H9 (cell line): ENCODE measurements at regions not wholly inside any gene's neighbourhood (a gene's known extent, or its start where the extent isn't known, plus 50 kb on each side); places are given as distances from the start of the nearest gene placed in this dataset.
A peak's percentile ranks its signal among the peaks of the same experiment; 100 is the strongest.

Experiments
- DNase-seq: peaks from one replicate; pipeline ENCODE4 v3.0.0-alpha.2; 2017
- H2AFZ ChIP-seq: one replicate; pipeline ENCODE4 v1.6.1; 2013; ENCODE audit warnings: mild to moderate bottlenecking, low read length, control low read depth, moderate library complexity
- H2AK5ac ChIP-seq: 2 replicates; pipeline ENCODE4 v1.6.1; 2013; ENCODE audit warnings: low read length, control low read depth, mixed read lengths; ENCODE audit not compliant: insufficient read length
- H2BK120ac ChIP-seq: one replicate; pipeline ENCODE4 v1.6.1; 2013; ENCODE audit warnings: low read depth, mild to moderate bottlenecking, low read length, control low read depth, inconsistent platforms; ENCODE audit not compliant: poor library complexity, severe bottlenecking
- H2BK12ac ChIP-seq: 2 replicates; pipeline ENCODE4 v1.6.1; 2013; ENCODE audit warnings: low read length, control low read depth, mixed read lengths, low read depth; ENCODE audit not compliant: insufficient read length
- H2BK15ac ChIP-seq: 2 replicates; pipeline ENCODE4 v1.6.1; 2013; ENCODE audit warnings: low read depth, low read length, control low read depth
- H2BK20ac ChIP-seq: one replicate; pipeline ENCODE4 v1.6.1; 2013; ENCODE audit warnings: low read depth, mild to moderate bottlenecking, low read length, control low read depth, inconsistent platforms; ENCODE audit not compliant: poor library complexity, severe bottlenecking
- H2BK5ac ChIP-seq: 2 replicates; pipeline ENCODE4 v1.6.1; 2013; ENCODE audit warnings: low read length, control low read depth, mixed read lengths; ENCODE audit not compliant: insufficient read length
- H3K14ac ChIP-seq: 2 replicates; pipeline ENCODE4 v1.6.1; 2013; ENCODE audit warnings: low read length, control low read depth; ENCODE audit not compliant: insufficient read depth
- H3K18ac ChIP-seq: 2 replicates; pipeline ENCODE4 v1.6.1; 2013; ENCODE audit warnings: low read depth, mild to moderate bottlenecking, mixed read lengths, low read length, control low read depth; ENCODE audit not compliant: insufficient read length
- H3K23ac ChIP-seq: 2 replicates; pipeline ENCODE4 v1.6.1; 2013; ENCODE audit warnings: low read length, control low read depth, mixed read lengths, low read depth; ENCODE audit not compliant: insufficient read length
- H3K23me2 ChIP-seq: 2 replicates; pipeline ENCODE4 v1.6.1; 2013; ENCODE audit warnings: low read depth, mild to moderate bottlenecking, mixed read lengths, low read length, control low read depth; ENCODE audit not compliant: insufficient read length, poor library complexity, severe bottlenecking
- H3K27ac ChIP-seq: 2 replicates; pipeline ENCODE4 v1.5.1; 2013; ENCODE audit warnings: low read length, control low read depth, mixed read lengths, low read depth; ENCODE audit not compliant: insufficient read length
- H3K27me3 ChIP-seq: 2 replicates; pipeline ENCODE4 v1.6.1; 2013; ENCODE audit warnings: low read length, control low read depth, inconsistent platforms; ENCODE audit not compliant: insufficient read depth
- H3K4ac ChIP-seq: 2 replicates; pipeline ENCODE4 v1.6.1; 2013; ENCODE audit warnings: low read depth, mild to moderate bottlenecking, control low read depth, inconsistent platforms, low read length, moderate library complexity
- H3K4me1 ChIP-seq: 2 replicates; pipeline ENCODE4 v1.6.1; 2013; ENCODE audit warnings: low read length, control low read depth, inconsistent platforms; ENCODE audit not compliant: insufficient read depth
- H3K4me2 ChIP-seq: 2 replicates; pipeline ENCODE4 v1.6.1; 2013; ENCODE audit warnings: low read length, control low read depth, mixed read lengths; ENCODE audit not compliant: insufficient read length, insufficient read depth
- H3K56ac ChIP-seq: 2 replicates; pipeline ENCODE4 v1.6.1; 2013; ENCODE audit warnings: low read depth, mild to moderate bottlenecking, mixed read lengths, low read length, control low read depth; ENCODE audit not compliant: insufficient read length
- H3K79me1 ChIP-seq: 2 replicates; pipeline ENCODE4 v1.6.1; 2013; ENCODE audit warnings: low read depth, mild to moderate bottlenecking, moderate library complexity, low read length, control low read depth, inconsistent platforms; ENCODE audit not compliant: insufficient read depth, poor library complexity, severe bottlenecking
- H3K79me2 ChIP-seq: 2 replicates; pipeline ENCODE4 v1.6.1; 2013; ENCODE audit warnings: low read length, control low read depth, inconsistent platforms; ENCODE audit not compliant: insufficient read depth
- H3K9ac ChIP-seq: 2 replicates; pipeline ENCODE4 v1.6.1; 2013; ENCODE audit warnings: low read length, control low read depth, mixed read lengths; ENCODE audit not compliant: insufficient read length; ENCODE audit errors: extremely low read depth
- H3K9me3 ChIP-seq: one replicate; pipeline ENCODE4 v1.6.1; 2013; ENCODE audit warnings: low read depth, low read length, inconsistent platforms; ENCODE audit not compliant: control insufficient read depth
- H3T11ph ChIP-seq: one replicate; pipeline ENCODE4 v1.6.1; 2013; ENCODE audit warnings: mild to moderate bottlenecking, low read length, control low read depth, inconsistent platforms
- H4K20me1 ChIP-seq: one replicate; pipeline ENCODE4 v1.6.1; 2013; ENCODE audit not compliant: control insufficient read depth, insufficient read length, insufficient read depth
- H4K5ac ChIP-seq: 2 replicates; pipeline ENCODE4 v1.6.1; 2013; ENCODE audit warnings: low read depth, mild to moderate bottlenecking, mixed read lengths, low read length, control low read depth; ENCODE audit not compliant: insufficient read length
- H4K8ac ChIP-seq: replicated peaks from 2 replicates; pipeline ENCODE4 v1.6.1; 2013; ENCODE audit warnings: low read length, control low read depth, mixed read lengths, low read depth; ENCODE audit not compliant: insufficient read length
- H4K91ac ChIP-seq: 2 replicates; pipeline ENCODE4 v1.6.1; 2013; ENCODE audit warnings: low read depth, mild to moderate bottlenecking, moderate library complexity, mixed read lengths, low read length, control low read depth; ENCODE audit not compliant: insufficient read length
- H3K27ac Mint-ChIP-seq, 3 experiments: 2 replicates in 2 of 3; 3 replicates in 1 of 3; pipeline ENCODE4 v1.8.0; 2020 to 2021; ENCODE audit warnings: mixed read lengths in 3 of 3, mild to moderate bottlenecking in 1 of 3, moderate library complexity in 1 of 3
- H3K27me3 Mint-ChIP-seq: 2 replicates; pipeline ENCODE4 v1.8.0; 2021; ENCODE audit warnings: low read depth, mild to moderate bottlenecking, moderate library complexity, mixed read lengths
- H3K36me3 Mint-ChIP-seq, 3 experiments: 2 replicates in 2 of 3; 3 replicates in 1 of 3; pipeline ENCODE4 v1.8.0; 2020 to 2021; ENCODE audit warnings: low read depth in 3 of 3, mixed read lengths in 3 of 3; ENCODE audit not compliant: insufficient read depth in 1 of 3
- H3K4me1 Mint-ChIP-seq, 2 experiments: 2 replicates each; pipeline ENCODE4 v1.8.0; 2020; ENCODE audit warnings: mixed read lengths in 2 of 2
- H3K4me3 Mint-ChIP-seq, 2 experiments: 2 replicates in 1 of 2; 3 replicates in 1 of 2; pipeline ENCODE4 v1.8.0; 2020 to 2021; ENCODE audit warnings: mild to moderate bottlenecking in 2 of 2, mixed read lengths in 2 of 2, moderate library complexity in 1 of 2
- H3K9me3 Mint-ChIP-seq, 2 experiments: 2 replicates in 1 of 2; 3 replicates in 1 of 2; pipeline ENCODE4 v1.8.0; 2020; ENCODE audit warnings: mild to moderate bottlenecking in 2 of 2, mixed read lengths in 2 of 2, moderate library complexity in 1 of 2
- CTCF ChIP-seq: fragments of 200-600 bp; sonication (generic); conservative IDR thresholded peaks from 3 replicates; pipeline ENCODE4 v1.8.0; 2021; ENCODE audit warnings: antibody characterized with exemption, mild to moderate bottlenecking
- WGBS: extraction: QIAGEN DNeasy Blood & Tissue Kit; methylation state at CpG from one replicate; pipeline ENCODE4 v1.1.7; 2013; ENCODE audit warnings: missing lambda C conversion rate, low lambda C conversion rate, mixed read lengths; ENCODE audit not compliant: insufficient read length; ENCODE audit errors: extremely low coverage; 5-methylcytosine and 5-hydroxymethylcytosine counted together

- Mint-ChIP-seq H3K9me3 (peaks cover 8% of the 10 kb centered on the region in 2 experiments), H3K36me3 (peaks cover 3 to 16% (median 6%) of the 10 kb centered on the region in 3 experiments), H3K4me1 (peaks cover 19% of the 10 kb centered on the region in 2 experiments), H3K4me3 (no peak overlapping the region), H3K27me3 (no peaks in the 10 kb centered on the region), H3K27ac (peak overlapping the region in 1 of 3 experiments; percentile 37; a peak in 2 of 7 replicates)
- no peak overlapping the region for H3K27ac ChIP-seq
- no peaks in the 10 kb centered on the region for H3K23me2 ChIP-seq
- H3K56ac ChIP-seq, result no peak overlapping the region
- no peak overlapping the region for H2BK120ac ChIP-seq
- DNase-seq, result no peak
- H2BK15ac ChIP-seq, result no peak overlapping the region
- no CpG with 5 or more reads among the region's 6 CpGs for WGBS
- no peak overlapping the region for H2BK12ac ChIP-seq
- H3K9me3 ChIP-seq, result no peaks in the 10 kb centered on the region
- H3K27me3 ChIP-seq, result no peaks in the 10 kb centered on the region
- no peak overlapping the region for H3T11ph ChIP-seq
- H3K79me1 ChIP-seq, result no peaks in the 10 kb centered on the region
- no peaks in the 10 kb centered on the region; the same call in 1 of the 2 replicates for H3K4me1 ChIP-seq
- no peak overlapping the region for H3K23ac ChIP-seq
- no peak overlapping the region for H3K4ac ChIP-seq
- no peak overlapping the region for H3K18ac ChIP-seq
- TF ChIP-seq CTCF, result no peak
- H3K4me2 ChIP-seq, result no peak overlapping the region
- no peaks in the 10 kb centered on the region for H4K20me1 ChIP-seq
- H2AK5ac ChIP-seq, result no peak overlapping the region
- no peaks in the 10 kb centered on the region for H3K79me2 ChIP-seq
- H3K14ac ChIP-seq, result no peak overlapping the region
- no peak overlapping the region for H2BK20ac ChIP-seq
- no peak overlapping the region for H3K9ac ChIP-seq
- H4K5ac ChIP-seq, result no peak overlapping the region
- no peak overlapping the region for H2AFZ ChIP-seq
- H2BK5ac ChIP-seq, result no peak overlapping the region
- H4K91ac ChIP-seq, result no peak overlapping the region
- no peak overlapping the region for H4K8ac ChIP-seq
Observed at GRCh38 chr10:65628493-65629139, 1297.2 kb upstream of the LRRTM3 start.
